Skeletal muscle cell (primary cell): ENCODE measurements at regions not wholly inside any gene's neighbourhood (a gene's known extent, or its start where the extent isn't known, plus 50 kb on each side); places are given as distances from the start of the nearest gene placed in this dataset.
A peak's percentile ranks its signal among the peaks of the same experiment; 100 is the strongest.
"Not testable (repeated sequence)": the region's sequence is repeated elsewhere in the genome, so short reads cannot be mapped to it uniquely, and the experiment has no call there.

Experiments
- DNase-seq: peaks from one replicate; pipeline ENCODE4 v3.0.0-alpha.2; 2010; ENCODE audit warnings: low read depth
- H3K4me3 ChIP-seq: 2 replicates; pipeline ENCODE4 v1.5.1; 2011; ENCODE audit warnings: low read depth, mild to moderate bottlenecking, control low read depth, low read length, moderate library complexity

DNA sequence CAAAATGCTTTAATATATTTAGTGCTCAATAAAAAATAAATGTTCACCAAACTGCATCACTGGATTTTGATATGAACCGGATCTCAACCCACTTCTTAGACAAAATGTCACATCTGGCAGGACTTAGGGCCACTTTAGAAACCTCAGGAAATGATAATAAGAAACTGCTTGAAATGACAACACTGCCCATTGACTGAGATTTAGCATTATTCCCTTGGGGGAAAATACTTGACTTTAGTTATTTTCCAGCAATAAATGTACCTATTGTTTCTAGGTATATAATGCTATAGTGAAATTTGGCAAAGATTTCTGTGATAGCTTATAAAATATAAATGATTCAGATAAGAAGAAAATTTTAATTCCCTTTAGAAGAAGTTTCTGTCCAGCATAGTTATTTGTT lies 195.1 kb downstream of the ICOS start:
- no peak for DNase-seq

DNA sequence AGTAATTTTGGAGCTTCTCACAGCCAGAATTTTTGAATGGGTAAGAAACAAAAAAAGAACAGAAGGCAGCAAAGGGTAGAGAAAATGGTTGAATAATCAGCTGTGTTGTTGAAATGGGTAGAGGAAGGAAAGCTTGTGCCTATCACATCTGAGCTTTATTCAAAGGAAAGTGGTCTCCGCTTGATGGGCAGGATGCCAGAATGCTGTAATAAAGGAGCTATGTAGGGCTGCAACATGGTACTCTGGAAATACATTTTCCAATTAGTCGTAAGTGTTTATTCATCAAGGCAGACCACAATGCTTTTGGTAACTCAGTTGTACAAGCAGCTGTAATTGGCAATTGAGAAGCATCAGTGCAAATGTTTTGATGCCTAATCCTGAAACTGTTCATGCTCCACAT lies 196.9 kb downstream of the ICOS start:
- no peak overlapping the region for H3K4me3 ChIP-seq
- DNase-seq: no peak

More for the DNA sequence above, 195.1 kb downstream of the ICOS start:
- no peak overlapping the region for H3K4me3 ChIP-seq

DNA sequence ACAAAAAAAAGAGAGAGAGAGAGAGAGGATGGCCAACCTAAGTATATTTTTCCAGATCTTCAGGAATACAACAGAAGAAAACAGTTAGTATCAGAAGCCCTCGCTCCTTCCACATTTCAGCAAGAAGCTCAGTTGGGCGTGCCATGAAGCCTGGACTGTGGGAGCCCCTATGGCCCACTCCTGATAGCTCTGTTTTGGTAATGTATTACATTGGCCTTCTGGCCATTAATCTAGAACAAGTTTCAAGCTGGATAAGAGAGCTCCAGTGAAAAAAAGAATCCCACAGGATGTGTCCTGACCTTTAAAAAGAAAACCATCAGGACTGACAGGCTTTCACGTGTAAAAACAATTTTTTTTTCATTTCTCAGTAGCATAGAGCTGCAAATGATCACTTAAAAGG lies 197.9 kb downstream of the ICOS start:
- DNase-seq: no peak
- no peak overlapping the region for H3K4me3 ChIP-seq

DNA sequence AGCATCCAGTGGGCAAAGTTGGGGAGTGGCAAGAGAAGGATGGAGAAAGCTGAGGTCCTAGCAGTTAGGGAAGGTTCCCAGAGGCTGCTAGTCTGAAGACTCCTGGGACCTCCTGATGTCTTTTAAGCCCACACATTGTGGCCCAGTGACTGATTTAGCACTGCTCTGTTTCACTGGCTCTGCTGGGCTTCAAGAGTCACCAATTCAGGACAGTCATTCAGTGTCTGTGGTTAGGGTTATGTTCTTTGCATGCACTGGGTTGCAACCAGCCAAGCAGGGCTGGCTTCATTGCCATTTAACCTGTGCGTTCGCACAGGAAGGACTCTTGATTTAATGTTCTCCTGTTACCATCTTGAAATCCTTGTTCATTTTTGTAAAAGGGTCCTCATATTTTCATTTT lies 199.2 kb downstream of the ICOS start:
- no peak for DNase-seq
- no peak overlapping the region for H3K4me3 ChIP-seq

DNA sequence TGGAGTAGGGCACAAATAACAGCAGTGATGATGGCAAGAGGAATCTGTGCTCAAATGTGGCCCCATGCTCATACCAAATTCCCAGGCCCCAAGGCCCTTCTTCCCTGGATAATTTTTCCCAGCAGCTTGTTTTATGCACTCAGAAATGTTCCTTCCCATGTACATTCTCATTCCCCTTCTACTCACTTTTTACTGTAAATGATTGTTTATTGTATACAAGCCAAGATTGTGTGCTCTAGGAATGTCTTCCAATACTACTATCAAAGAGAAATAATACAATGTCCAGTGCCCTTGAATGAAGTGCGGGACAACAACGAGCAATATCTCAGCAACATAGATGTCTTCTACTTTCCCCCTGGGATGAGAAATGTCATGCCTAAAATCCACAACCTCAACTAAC lies 201.6 kb downstream of the ICOS start:
- no peak overlapping the region for H3K4me3 ChIP-seq
- DNase-seq: no peak

DNA sequence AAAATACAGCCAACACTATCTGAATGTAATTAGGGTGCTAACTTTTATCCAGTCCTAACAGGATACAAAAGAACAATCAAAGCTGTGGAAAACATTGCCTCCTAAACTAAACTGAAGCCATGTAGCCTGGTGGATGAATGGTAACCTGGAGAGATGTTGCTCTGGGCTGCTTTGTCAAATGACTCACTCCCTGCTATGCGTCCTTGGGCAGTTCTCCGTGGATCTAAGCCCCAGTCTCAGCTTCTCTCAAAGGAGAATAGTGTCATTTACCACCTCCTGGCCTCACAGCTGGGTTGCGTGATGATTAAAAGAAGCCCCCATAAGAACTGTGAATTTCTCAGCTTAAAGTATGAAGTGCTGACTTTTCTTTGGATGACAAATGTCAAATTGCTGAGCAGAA lies 203.7 kb downstream of the ICOS start:
- no peak overlapping the region for H3K4me3 ChIP-seq
- DNase-seq: no peak

DNA sequence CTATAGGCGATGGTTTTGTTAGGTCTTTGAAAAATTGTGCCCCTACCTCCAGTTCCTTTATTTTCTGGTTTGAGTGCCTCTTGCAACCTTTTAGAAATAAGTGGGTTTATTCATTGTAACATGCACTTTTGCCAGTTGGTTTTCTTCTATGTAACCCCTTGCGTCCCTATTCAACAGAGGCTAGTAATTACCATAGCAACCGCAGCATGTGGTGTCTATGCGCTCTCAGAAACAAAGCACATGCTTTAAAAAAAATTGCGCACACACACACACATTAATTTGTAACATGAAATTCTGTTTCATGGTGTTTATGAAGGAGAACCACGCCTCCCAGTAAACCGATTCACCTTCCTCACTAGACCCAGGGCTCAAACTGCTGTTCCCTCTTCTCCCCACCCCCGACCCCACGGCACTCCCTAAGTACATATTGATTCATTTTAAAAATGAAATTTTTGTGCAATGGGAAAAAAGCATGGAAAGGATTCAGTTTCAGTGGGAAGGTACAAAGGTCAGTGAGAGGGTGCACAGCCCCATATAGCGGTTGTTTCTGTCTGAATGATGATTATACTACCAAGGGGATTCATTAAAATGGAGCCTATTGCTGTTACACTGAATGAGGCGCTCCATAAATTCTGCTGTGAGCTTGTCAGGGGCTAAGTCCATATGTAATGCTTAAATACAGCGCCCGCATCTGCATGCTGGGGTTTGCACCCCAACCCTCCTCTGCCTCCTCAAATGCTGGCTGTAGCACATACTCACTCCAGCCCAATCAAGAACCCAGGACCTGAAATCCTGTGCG lies 206.9 kb downstream of the ICOS start:
- DNase-seq: no peak
- H3K4me3 ChIP-seq: no peak overlapping the region

DNA sequence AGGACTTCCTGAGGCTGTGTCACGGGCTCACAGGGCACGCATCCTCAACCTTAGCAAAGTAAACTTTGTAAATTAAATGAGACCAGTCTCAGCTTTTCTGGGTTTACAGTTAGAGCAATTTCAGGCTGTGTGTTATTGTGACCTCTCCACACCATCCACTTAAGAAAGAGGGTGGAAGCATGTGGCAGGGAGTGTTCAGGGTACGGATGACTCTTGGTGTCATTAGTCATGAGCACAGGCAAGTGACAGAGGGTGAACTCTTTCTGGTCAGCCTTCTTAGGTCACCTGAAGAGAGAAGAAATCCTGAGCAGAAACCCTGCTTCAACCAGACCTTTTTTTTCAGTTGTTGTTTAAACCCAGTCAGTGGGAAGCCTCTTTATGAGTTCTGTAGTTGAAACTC lies 207.9 kb downstream of the ICOS start:
- H3K4me3 ChIP-seq: no peak overlapping the region
- no peak for DNase-seq

DNA sequence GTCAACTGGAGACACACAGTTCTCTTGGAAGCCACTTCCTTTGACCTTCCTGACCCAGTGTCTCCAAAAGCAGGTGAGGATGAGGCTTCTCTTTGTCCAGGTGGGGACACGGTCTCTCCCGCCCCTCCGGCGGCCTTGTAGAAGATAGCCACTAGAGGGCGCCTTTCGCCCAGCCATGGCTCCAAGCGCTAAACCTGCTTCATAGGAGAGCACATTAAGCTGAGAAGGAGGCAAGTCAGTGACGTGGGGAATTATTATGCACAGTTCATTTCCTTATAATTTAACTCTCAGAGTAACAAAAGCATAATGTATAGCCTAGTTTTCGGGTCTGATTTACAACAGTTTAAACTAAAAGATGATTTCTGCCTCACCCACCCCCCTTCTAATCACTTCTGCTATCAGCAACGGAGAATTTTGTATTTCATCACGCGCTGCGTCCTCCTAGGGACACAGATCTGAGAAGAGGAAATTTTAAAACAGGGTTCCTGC lies 208.7 kb downstream of the ICOS start:
- H3K4me3 ChIP-seq: peak overlapping the region; percentile 32
- peak; percentile 16 for DNase-seq

DNA sequence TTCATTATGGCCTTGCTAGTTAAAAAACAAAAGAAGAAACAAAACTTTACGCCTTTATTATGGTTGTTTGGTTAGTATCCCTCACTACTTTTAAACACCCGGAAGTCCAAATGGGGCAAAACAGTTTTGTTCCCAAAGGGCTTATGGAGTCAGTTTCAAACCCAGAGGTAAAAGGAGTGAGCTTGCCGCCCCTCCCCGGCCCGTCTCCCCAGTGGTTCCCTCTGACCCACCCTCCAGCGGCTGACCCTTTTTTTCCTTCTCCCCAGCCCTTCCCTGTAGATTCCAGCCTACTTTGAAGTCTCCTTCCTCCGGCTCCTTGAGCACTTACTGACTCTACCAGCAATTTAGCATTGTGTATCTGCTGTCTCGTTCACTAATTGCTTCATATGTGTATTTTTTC lies 209.2 kb downstream of the ICOS start:
- DNase-seq: no peak
- H3K4me3 ChIP-seq: peak overlapping the region; percentile 32

DNA sequence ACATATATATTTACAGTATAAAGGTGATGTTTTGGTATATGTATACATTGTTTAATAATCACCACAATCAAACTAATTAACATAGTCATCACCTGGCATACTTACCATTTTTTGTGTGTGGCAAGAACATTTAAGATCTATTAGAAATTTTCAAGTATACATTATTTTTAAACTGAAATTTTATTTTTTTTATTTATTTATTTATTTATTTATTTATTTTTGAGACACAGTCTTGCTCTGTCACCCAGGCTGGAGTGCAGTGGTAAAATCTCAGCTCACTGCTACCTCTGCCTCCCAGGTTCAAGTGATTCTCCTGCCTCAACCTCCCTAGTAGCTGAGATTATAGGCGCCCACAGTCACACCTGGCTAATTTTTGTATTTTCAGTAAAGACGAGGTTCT lies 210.5 kb downstream of the ICOS start:
- not testable (repeated sequence) for DNase-seq, H3K4me3 ChIP-seq

DNA sequence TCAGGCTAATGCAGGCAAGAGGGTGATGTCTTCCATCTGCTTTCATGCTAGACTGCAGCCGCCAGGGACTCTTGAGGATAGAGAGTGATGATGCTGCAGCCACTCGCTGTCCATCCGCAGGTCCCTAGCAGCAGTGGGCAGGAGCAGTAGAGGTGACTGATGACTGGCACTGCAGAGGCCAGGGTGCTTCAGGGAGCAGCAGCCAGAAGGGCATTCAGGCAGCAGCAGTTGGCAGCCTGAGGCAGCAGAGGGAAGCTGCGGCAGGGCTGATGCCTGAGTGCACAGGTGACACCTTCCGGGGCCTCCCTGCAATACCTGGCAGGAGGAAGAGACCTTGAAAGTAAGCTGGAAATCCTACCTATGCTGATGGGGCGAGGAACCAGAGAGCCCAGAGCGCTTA lies 214.2 kb downstream of the ICOS start:
- H3K4me3 ChIP-seq: no peak overlapping the region
- DNase-seq: no peak

DNA sequence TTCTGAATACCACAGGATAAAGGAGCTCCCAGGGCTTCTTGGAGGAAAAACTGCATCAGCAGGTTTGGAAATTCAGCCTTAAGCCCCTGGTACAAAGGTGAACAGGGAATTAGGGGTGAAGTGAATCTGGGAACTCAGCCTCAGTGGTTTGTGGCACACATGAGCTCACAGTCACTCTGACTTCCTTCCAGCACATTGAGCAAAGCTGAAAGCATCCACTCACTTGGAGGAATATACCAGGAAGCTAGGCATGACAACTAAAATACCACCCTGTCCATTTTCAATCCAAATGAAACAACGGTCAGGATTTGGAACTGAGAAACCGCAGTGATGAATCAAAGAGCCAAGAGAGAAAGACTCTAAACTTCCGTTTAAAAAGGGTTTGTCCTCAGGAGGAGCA lies 216.1 kb downstream of the ICOS start:
- DNase-seq: no peak
- H3K4me3 ChIP-seq: no peak overlapping the region

DNA sequence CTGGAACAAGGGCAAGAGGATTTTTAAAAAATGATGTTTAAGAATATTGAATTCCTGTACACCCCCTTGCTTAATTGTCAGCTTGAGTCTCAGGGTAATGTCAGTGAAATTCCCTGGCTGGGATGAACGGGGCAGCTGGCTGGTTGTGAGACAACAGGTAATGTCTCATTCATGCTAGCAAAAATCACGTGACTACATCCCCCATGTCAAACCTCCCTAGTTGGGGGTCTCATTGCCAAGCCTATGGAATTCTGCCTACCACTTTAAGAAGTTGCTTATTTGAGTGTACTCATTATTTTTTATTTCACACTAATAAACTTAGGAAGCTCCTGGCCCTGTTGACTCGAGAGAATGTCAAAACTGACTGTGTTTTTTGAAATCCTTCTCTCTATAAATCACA lies 218.3 kb downstream of the ICOS start:
- H3K4me3 ChIP-seq: no peak overlapping the region
- DNase-seq: no peak

DNA sequence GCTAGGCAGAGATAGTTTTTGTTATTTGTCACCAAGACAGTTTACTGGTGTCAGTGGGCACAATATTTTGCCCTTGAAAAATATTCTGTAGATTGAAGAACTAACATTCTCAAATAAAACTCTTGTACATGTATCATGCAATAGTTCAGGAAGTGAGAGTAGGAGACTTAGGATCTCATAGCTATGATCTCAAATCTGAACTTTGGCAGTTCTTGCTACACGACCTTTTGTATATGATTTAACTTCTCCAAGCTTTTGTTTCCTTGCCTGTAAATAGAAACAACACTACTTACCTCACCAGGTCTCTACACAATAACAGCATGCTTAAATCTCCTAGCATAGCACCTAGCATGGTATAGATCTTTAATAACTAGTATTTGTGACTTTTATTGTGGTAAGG lies 219.9 kb downstream of the ICOS start:
- no peak overlapping the region for H3K4me3 ChIP-seq
- no peak for DNase-seq

DNA sequence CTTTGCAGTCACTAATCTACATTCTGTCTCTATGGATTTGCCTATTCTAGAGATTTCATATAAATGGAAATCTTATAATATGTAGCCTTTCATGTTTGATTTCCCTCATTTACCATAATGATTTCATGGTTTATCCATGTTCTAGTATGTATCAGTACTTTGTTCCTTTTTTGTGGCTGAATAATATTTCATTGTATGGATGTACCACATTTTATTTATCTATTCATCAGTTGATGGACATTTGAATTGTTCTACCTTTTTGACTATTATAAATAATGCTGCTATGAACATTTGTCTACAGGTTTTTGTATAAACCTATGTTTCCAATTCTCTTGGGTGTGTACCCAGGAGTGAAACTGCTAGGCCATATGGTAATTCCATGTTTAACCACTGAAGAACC lies 221.1 kb downstream of the ICOS start:
- no peak for DNase-seq
- no peak overlapping the region for H3K4me3 ChIP-seq

DNA sequence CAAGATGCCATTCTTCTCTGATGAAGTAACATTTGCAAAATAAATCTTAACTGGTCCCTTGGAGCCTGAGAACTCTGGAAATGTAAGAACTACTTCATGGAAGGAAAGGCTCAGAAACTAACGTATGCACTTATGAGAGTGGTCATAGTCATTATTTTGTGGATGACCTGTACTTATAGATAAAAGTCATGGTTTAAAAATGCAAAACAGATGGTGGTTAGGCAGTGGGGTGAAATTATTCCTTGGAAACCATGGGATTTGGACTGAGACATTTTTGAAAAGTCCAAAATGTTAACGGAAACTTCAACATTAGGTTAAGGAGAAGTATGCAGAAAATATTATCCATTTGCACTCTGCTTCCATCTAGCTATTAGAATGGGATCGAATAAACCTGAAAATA lies 223.0 kb downstream of the ICOS start:
- no peak overlapping the region for H3K4me3 ChIP-seq
- no peak for DNase-seq

DNA sequence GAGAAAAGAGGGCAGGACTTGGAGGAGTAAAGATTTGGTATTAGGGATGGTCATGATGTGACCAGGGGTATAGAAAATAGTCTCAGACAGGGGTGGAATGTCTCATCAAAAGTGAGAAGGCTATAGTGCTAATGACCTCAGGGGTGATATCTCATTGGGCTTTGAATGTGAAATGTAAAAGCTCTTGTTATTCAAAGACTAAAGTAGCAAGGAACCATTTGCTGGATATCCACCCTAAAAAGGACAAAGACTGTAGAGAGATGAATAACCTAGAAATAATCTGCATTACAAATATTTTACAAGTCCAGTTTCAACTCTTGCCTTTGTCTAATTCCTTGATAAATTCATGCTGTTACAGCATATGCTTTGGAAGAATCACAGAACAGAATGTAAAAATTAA lies 224.4 kb downstream of the ICOS start:
- DNase-seq: no peak
- no peak overlapping the region for H3K4me3 ChIP-seq

DNA sequence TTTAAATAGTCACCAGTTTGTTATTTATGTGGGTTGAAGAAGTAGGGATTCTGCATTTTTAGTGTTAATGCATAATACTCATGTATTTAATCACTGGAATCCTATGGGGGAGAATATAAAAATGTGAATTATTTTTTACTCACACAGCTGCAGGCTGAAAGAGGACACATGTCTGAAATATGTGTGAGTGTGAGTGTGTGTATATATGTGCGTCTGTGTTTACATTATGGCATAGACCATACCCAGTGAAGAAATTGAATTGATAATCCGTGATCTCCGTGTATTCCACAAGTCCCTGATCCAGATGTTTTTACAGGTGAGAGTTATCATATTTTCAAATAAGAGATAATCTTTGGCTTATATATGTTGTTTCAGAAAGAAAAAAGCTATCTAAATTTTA lies 225.3 kb downstream of the ICOS start:
- H3K4me3 ChIP-seq: no peak overlapping the region
- no peak for DNase-seq

DNA sequence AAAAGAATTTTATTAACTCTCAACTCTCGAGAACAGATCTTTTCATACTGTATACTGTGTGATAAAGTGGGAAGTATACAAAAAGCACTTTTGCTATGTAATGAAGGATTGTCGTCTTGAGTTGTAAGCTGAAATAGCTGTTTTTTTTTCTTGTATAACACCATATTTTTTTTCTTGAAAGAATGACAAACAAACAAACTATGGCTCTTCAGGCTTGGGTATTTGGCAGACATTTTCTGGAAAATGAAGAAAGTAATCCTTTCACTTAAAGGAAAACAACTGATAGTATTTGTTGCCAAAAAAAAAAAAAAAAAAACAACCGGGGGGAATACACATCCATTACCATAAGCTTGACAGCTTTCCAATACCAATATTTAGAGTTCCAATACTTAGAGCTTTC lies 230.4 kb downstream of the ICOS start:
- no peak for DNase-seq
- H3K4me3 ChIP-seq: no peak overlapping the region

DNA sequence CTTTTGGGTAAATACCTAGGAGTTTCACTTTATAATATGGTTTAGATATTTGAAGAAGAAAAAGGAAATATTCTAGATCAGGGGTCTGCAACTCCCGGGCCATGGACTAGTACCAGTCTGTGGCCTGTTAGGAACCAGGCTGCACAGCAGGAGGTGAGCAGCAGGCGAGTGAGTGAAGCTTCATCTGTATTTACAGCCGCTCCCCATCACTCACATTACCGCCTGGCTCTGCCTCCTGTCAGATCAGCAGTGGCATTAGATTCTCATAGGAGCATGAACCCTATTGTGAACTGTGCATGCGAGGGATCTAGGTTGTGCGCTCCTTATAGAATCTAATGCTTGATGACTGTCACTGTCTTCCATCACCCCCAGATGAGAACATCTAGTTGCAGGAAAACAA lies 231.1 kb downstream of the ICOS start:
- not testable (repeated sequence) for H3K4me3 ChIP-seq, DNase-seq

DNA sequence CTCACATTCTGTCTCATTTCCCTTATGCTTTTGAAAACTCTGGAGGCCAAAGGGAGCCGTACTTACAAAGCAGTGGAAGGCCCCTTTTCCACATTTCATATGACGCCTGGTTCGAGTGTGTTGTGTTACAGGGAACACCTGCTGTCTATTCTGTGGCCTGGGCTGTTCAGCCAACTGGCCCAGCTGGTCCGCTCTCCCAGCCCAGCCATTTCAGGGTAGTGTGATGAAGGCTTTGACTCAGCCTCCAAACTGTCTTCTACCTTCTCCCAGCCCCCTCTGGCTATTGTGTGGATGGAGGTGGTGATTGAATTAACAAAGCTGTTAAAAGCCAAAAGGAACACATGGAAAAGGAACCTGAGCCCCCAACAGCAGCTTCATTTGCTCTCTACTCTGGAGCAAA lies 233.8 kb downstream of the ICOS start:
- no peak for DNase-seq
- no peak overlapping the region for H3K4me3 ChIP-seq
